AG04449 (cell line): ENCODE measurements at regions not wholly inside any gene's neighbourhood (a gene's known extent, or its start where the extent isn't known, plus 50 kb on each side); places are given as distances from the start of the nearest gene placed in this dataset.

Source experiments
- CTCF ChIA-PET: fragments of 350-600 bp; formaldehyde crosslinking; extraction: SDS; loops from one replicate; lab custom pipeline; 2021; ENCODE audit warnings: antibody characterized with exemption; lab: Yijun Ruan, JAX
- POLR2A ChIA-PET: fragments of 400-600, 350-600 bp; formaldehyde crosslinking; extraction: SDS; loops from one replicate; lab custom pipeline; 2020; ENCODE audit warnings: antibody characterized with exemption, inconsistent platforms; lab: Yijun Ruan, JAX
- DNase-seq: peaks from one replicate; pipeline ENCODE4 v3.0.0-alpha.2; 2010; ENCODE audit warnings: low read depth, low spot score
- H3K4me3 ChIP-seq: 2 replicates; pipeline ENCODE4 v1.5.1; 2011; ENCODE audit warnings: low read depth, mild to moderate bottlenecking, control low read depth, low read length
- TF ChIP-seq, protein P1 (sequence below): IDR thresholded peaks from one replicate; pipeline ENCODE4 v1.5.1; 2011; ENCODE audit warnings: mild to moderate bottlenecking, moderate library complexity, low read length, control low read depth, inconsistent platforms; ENCODE audit not compliant: insufficient read depth; ENCODE audit errors: missing control alignments

DNA sequence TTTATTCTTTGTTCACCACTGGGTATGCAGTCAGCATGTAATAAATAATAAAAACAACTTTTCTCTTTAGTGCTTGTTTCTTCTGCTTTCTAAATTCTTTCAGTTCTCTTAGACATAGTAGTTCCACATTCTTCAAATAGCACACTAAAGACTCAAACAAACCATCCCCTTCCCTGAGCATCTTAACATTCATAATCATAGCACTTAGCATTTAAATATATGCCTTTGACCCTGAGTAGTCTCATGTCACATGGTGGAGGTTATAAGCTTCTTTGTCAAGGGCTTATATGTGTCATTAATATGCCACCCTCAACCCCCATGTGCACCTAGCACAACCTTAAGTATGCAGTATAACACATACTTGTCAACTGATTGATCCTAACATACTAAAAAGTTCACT lies 212.7 kb downstream of the PHLDA1 start:
- TF ChIP-seq, protein P1, sequence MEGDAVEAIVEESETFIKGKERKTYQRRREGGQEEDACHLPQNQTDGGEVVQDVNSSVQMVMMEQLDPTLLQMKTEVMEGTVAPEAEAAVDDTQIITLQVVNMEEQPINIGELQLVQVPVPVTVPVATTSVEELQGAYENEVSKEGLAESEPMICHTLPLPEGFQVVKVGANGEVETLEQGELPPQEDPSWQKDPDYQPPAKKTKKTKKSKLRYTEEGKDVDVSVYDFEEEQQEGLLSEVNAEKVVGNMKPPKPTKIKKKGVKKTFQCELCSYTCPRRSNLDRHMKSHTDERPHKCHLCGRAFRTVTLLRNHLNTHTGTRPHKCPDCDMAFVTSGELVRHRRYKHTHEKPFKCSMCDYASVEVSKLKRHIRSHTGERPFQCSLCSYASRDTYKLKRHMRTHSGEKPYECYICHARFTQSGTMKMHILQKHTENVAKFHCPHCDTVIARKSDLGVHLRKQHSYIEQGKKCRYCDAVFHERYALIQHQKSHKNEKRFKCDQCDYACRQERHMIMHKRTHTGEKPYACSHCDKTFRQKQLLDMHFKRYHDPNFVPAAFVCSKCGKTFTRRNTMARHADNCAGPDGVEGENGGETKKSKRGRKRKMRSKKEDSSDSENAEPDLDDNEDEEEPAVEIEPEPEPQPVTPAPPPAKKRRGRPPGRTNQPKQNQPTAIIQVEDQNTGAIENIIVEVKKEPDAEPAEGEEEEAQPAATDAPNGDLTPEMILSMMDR = no peak
- ChIA-PET POLR2A (interaction anchor here (1.2 kb wide), 1 partner anchor 212 kb away, joined by 4 read pairs; the partner anchor contains the start of gene PHLDA1), CTCF (interaction anchor here (2.6 kb wide), 1 partner anchor 292 kb away, joined by 10 read pairs; no protein-coding TSS in a partner anchor)
- no peak overlapping the region for H3K4me3 ChIP-seq
- peak; percentile 40 for DNase-seq

DNA sequence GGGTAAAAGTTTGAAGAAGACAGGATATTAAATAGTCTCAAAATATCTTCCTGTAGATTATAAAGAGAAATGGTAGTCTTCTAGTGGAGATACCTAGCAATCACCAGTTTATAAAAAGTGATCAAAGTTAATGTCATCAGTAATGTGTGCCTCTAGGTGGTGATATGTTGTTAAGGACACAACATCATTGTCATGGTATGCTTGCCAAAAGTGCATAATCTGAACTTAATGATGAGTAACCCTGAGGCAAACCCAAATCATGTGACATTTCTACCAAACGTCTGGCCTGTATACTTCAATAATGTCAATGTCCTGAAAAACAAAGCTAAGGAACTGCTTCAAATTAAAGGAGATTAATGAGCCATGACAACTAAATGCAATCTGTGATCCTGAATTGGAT lies 214.7 kb downstream of the PHLDA1 start:
- ChIA-PET CTCF (interaction anchor here (1.0 to 1.9 kb wide), 4 partner anchors 28 to 292 kb away, joined by 3 to 7 read pairs (median 4); partner anchors contain the start of gene PHLDA1), POLR2A (interaction anchor here (1.5 kb wide), 1 partner anchor 215 kb away, joined by 4 read pairs; the partner anchor contains the start of gene PHLDA1)
- TF ChIP-seq, protein P1 = no peak
- H3K4me3 ChIP-seq = no peak overlapping the region
- DNase-seq = no peak

DNA sequence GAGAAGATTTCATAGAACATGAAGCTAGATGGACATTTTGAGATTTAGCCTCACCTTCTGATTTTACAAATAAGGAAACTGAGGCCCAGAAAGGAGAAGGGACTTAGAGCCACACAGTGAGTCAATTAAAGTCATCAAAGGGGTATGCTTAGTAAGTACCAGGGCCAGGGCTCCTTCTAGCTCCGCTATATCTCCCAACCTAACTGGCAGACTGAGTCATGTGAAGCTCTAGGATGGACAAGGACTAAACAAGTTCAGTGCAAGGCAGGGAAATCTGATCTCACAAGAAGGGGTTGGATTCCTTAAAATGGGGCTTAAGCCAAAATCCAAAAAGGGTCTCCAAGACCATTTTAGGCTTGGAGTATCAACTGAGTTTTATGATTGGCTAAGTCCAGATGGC lies 215.8 kb downstream of the PHLDA1 start:
- DNase-seq = no peak
- H3K4me3 ChIP-seq = no peak overlapping the region
- TF ChIP-seq, protein P1 = no peak
- ChIA-PET POLR2A (interaction anchor here (0.8 to 1.5 kb wide), 4 partner anchors 204 to 216 kb away, joined by 3 to 7 read pairs (median 4); partner anchors contain the start of gene PHLDA1), CTCF (interaction anchor here (0.8 to 1.4 kb wide), 3 partner anchors 9 to 291 kb away, joined by 3 read pairs; no protein-coding TSS in a partner anchor)

DNA sequence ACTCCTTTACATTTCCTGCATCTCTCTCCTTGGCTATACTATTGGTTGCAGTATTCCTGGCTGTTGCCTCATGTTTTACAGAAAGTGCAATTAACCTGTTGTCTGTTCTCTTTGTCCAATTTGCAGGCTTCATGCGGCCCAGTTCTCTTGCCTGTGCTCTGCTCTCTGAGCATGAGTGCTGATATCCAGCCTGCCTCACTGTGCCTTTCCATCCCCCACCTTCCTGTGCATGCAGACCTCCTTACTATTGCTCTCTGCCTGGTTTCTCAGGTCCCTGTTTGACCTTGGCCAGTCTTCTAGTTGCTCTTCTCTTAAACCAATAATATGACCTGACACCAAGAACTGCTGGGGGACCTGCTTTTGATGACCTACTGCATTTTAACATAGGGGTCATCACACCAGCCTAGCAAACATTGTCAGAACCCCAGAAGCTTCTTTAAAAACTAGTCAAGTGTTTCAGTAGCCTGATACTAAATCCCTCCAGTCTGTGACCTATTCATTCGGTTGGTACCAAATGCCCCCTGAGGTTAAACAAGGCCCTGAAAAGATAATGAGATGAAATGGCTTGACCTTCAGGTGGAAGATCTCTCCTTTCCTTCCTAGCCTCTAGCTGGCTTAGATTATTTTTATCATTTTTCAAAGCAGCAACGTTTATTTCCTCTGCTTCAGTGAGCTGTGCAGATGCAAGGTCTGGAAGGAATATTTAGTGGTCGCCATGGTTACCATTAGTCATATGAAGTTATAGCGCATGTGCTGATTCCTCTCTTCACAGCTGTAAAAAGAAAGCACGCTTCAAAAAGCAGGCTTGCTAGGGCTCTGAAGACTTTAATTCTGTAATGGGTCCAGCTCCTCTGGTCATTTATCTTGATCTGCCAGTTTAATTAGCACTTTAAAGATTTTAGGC lies 216.5 kb downstream of the PHLDA1 start:
- ChIA-PET POLR2A (interaction anchor here (0.8 to 1.2 kb wide), 3 partner anchors 205 to 216 kb away, joined by 3 to 7 read pairs (median 4); partner anchors contain the start of gene PHLDA1), CTCF (interaction anchor here (0.8 to 1.2 kb wide), 3 partner anchors 10 to 255 kb away, joined by 3 read pairs; no protein-coding TSS in a partner anchor)
- H3K4me3 ChIP-seq = no peak overlapping the region
- peak; percentile 84 for DNase-seq
- TF ChIP-seq, protein P1 = no peak

DNA sequence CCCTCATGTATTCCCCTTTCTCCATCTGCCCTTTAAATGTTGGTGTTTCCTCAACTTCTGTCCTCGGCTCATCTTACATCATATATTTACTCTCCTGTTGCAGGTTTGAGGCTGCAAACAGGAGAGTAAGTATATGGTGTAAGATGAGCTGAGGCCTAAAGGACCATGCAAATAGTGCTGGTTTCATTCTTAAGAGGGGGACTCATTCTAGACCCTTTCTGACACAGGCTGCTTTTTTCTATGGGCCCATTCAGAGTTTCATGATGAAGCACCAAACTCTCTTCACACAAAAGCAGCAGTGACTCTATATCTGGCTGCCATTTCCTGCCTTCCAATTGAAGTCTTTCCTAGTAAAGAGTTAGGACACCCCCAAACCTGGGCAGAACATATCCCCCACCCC lies 218.5 kb downstream of the PHLDA1 start:
- H3K4me3 ChIP-seq = no peak overlapping the region
- no peak for DNase-seq
- ChIA-PET CTCF (interaction anchor here (0.9 to 1.6 kb wide), 3 partner anchors 8 to 286 kb away, joined by 3 to 5 read pairs (median 4); no protein-coding TSS in a partner anchor), POLR2A (no interaction called here)
- TF ChIP-seq, protein P1 = no peak
